Neural cell (in vitro differentiated cells): ENCODE measurements at regions not wholly inside any gene's neighbourhood (a gene's known extent, or its start where the extent isn't known, plus 50 kb on each side); places are given as distances from the start of the nearest gene placed in this dataset.

Source experiments
- H2AFZ ChIP-seq: fragments of 200-600, 300-800 bp; sonication (generic), shearing (Covaris generic); 2 replicates; pipeline ENCODE4 v1.6.0; 2014; ENCODE audit warnings: low read depth, mild to moderate bottlenecking, antibody characterized with exemption, low read length, moderate library complexity
- H3F3A ChIP-seq: fragments of 200-600 bp; shearing (Covaris generic); 2 replicates; pipeline ENCODE4 v1.6.1; 2016; ENCODE audit warnings: mild to moderate bottlenecking, moderate library complexity, mixed read lengths, antibody characterized with exemption, low read length; ENCODE audit not compliant: insufficient read depth, poor library complexity, severe bottlenecking
- H3K27ac ChIP-seq: fragments of 200-600, 300-800 bp; sonication (generic), shearing (Covaris generic); 2 replicates; pipeline ENCODE4 v1.5.1; 2014; ENCODE audit warnings: mild to moderate bottlenecking, low read length, moderate library complexity
- H3K27me3 ChIP-seq: fragments of 300-800, 200-600 bp; sonication (generic), shearing (Covaris generic); 2 replicates; pipeline ENCODE4 v1.6.0; 2014; ENCODE audit warnings: mild to moderate bottlenecking, low read depth, low read length, moderate library complexity; ENCODE audit not compliant: insufficient read depth
- H3K36me3 ChIP-seq: fragments of 300-800, 200-600 bp; sonication (generic), shearing (Covaris generic); 2 replicates; pipeline ENCODE4 v1.5.1; 2014; ENCODE audit warnings: mild to moderate bottlenecking, antibody characterized with exemption, low read length, moderate library complexity; ENCODE audit not compliant: insufficient read depth
- H3K4me2 ChIP-seq: fragments of 300-800, 200-600 bp; sonication (generic), shearing (Covaris generic); 2 replicates; pipeline ENCODE4 v1.6.0; 2014; ENCODE audit warnings: mild to moderate bottlenecking, low read length
- H3K4me3 ChIP-seq: fragments of 300-800, 200-600 bp; sonication (generic), shearing (Covaris generic); 2 replicates; pipeline ENCODE4 v1.5.1; 2014; ENCODE audit warnings: mild to moderate bottlenecking, low read length, moderate library complexity
- H3K79me2 ChIP-seq: fragments of 200-600 bp; shearing (Covaris generic); replicated peaks from 2 replicates; pipeline ENCODE4 v1.6.0; 2014; ENCODE audit warnings: mild to moderate bottlenecking, low read length, moderate library complexity; ENCODE audit not compliant: insufficient read depth
- H3K9ac ChIP-seq: fragments of 300-800, 200-600 bp; sonication (generic), shearing (Covaris generic); 2 replicates; pipeline ENCODE4 v1.6.1; 2016; ENCODE audit warnings: mild to moderate bottlenecking, low read length, mixed read lengths
- H3K9me2 ChIP-seq: fragments of 200-600 bp; shearing (Covaris generic); 2 replicates; pipeline ENCODE4 v1.6.1; 2016; ENCODE audit warnings: mild to moderate bottlenecking, low read length, mixed read lengths; ENCODE audit not compliant: insufficient read depth
- H3K9me3 ChIP-seq: fragments of 200-600, 300-800 bp; sonication (generic), shearing (Covaris generic); 2 replicates; pipeline ENCODE4 v1.6.1; 2016; ENCODE audit warnings: mild to moderate bottlenecking, mixed run types, low read length, moderate library complexity, mixed read lengths
- H4K20me1 ChIP-seq: fragments of 200-600 bp; shearing (Covaris generic); 2 replicates; pipeline ENCODE4 v1.6.1; 2016; ENCODE audit warnings: mild to moderate bottlenecking, mixed run types; ENCODE audit not compliant: insufficient read depth
- EP300 ChIP-seq: fragments of 450-650 bp; conservative IDR thresholded peaks from 2 replicates; pipeline ENCODE4 v1.6.1; 2014; ENCODE audit warnings: antibody characterized with exemption, mild to moderate bottlenecking, moderate library complexity; ENCODE audit not compliant: poor library complexity, severe bottlenecking
- EZH2 ChIP-seq: fragments of 200-600, 300-800 bp; shearing (Covaris generic), sonication (generic); IDR thresholded peaks from 2 replicates; pipeline ENCODE4 v1.6.1; 2014; ENCODE audit warnings: antibody characterized with exemption, low read length, borderline replicate concordance, mild to moderate bottlenecking; ENCODE audit not compliant: insufficient read depth, poor library complexity, severe bottlenecking
- MXI1 ChIP-seq: fragments of 450-650 bp; conservative IDR thresholded peaks from 2 replicates; pipeline ENCODE4 v1.6.1; 2014; ENCODE audit warnings: antibody characterized with exemption, mild to moderate bottlenecking; ENCODE audit not compliant: poor library complexity, severe bottlenecking
- POLR2AphosphoS5 ChIP-seq: IDR thresholded peaks from 2 replicates; pipeline ENCODE4 v1.6.1; 2012
- RAD21 ChIP-seq: fragments of 450-650 bp; conservative IDR thresholded peaks from 2 replicates; pipeline ENCODE4 v1.6.1; 2014; ENCODE audit warnings: antibody characterized with exemption, mild to moderate bottlenecking, moderate library complexity
- SMC3 ChIP-seq: fragments of 450-650 bp; conservative IDR thresholded peaks from 2 replicates; pipeline ENCODE4 v1.6.1; 2014; ENCODE audit warnings: antibody characterized with exemption, mild to moderate bottlenecking, moderate library complexity; ENCODE audit not compliant: poor library complexity
- TAF1 ChIP-seq: IDR thresholded peaks from 2 replicates; pipeline ENCODE4 v1.6.1; 2012; ENCODE audit warnings: low read depth
- TF ChIP-seq, protein P1 (sequence below): fragments of 450-650 bp; IDR thresholded peaks from 2 replicates; pipeline ENCODE4 v1.5.1; 2014; ENCODE audit warnings: antibody characterized with exemption, mild to moderate bottlenecking, moderate library complexity; ENCODE audit not compliant: poor library complexity, severe bottlenecking
- TF ChIP-seq, protein P2 (sequence below): IDR thresholded peaks from 2 replicates; pipeline ENCODE4 v1.6.1; 2012; ENCODE audit warnings: borderline replicate concordance

DNA sequence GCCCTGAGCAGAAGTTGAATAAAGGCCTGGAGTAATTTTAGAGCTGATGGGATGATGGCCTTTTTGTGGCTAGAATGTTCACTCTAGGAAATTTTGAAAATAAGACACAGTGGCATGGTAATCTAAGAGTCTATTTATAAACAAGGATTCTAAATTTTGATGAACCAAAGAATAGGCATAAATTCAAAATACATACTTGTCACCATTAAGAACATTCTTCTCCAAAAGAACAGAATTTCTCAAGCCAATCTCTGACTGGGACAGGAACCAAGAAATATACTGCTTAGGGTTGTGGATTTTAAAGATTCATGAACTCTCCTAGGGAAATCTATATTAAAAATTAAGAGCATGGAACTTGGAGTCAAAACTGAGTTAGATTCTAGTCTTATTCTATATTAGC is 98.2 kb upstream of the SETBP1 start:
- no peak overlapping the region for H3K4me2 ChIP-seq
- TF ChIP-seq TAF1 (no peak), RAD21 (no peak), EZH2 (no peak), EP300 (no peak), POLR2AphosphoS5 (no peak), SMC3 (no peak), MXI1 (no peak)
- TF ChIP-seq, protein P1, sequence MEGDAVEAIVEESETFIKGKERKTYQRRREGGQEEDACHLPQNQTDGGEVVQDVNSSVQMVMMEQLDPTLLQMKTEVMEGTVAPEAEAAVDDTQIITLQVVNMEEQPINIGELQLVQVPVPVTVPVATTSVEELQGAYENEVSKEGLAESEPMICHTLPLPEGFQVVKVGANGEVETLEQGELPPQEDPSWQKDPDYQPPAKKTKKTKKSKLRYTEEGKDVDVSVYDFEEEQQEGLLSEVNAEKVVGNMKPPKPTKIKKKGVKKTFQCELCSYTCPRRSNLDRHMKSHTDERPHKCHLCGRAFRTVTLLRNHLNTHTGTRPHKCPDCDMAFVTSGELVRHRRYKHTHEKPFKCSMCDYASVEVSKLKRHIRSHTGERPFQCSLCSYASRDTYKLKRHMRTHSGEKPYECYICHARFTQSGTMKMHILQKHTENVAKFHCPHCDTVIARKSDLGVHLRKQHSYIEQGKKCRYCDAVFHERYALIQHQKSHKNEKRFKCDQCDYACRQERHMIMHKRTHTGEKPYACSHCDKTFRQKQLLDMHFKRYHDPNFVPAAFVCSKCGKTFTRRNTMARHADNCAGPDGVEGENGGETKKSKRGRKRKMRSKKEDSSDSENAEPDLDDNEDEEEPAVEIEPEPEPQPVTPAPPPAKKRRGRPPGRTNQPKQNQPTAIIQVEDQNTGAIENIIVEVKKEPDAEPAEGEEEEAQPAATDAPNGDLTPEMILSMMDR, result no peak

DNA sequence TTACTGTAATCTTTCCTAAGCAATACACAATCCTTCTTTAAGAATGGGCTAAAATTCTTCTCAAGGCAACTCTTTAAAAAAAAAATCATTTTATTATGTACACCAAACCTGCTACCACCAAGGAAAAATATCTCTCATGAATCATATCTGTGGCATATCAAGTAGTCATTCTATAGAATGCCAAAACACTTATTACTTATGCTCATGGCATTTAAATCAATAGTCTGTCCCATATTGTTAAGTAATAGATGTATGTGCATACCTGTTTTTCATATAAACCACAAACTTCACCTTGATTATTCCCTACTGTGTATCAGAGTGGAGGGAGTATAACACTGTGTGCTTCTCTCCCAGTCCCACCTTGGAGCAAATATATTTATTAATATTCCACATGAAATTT is 95.8 kb upstream of the SETBP1 start:
- no peaks in the 10 kb centered on the region for H3F3A ChIP-seq
- no peaks in the 10 kb centered on the region for H3K9me2 ChIP-seq
- no peak overlapping the region for H3K27ac ChIP-seq
- H2AFZ ChIP-seq, result no peak overlapping the region
- no peak overlapping the region for H3K4me3 ChIP-seq
- no peak overlapping the region for H3K4me2 ChIP-seq
- no peaks in the 10 kb centered on the region for H3K9me3 ChIP-seq
- H3K27me3 ChIP-seq, result no peaks in the 10 kb centered on the region
- no peaks in the 10 kb centered on the region for H4K20me1 ChIP-seq
- H3K9ac ChIP-seq, result no peak overlapping the region
- no peaks in the 10 kb centered on the region for H3K36me3 ChIP-seq
- H3K79me2 ChIP-seq, result no peaks in the 10 kb centered on the region
- TF ChIP-seq POLR2AphosphoS5, result no peak
- TF ChIP-seq EZH2, result no peak
- TF ChIP-seq EP300, result no peak
- TF ChIP-seq, protein P2, sequence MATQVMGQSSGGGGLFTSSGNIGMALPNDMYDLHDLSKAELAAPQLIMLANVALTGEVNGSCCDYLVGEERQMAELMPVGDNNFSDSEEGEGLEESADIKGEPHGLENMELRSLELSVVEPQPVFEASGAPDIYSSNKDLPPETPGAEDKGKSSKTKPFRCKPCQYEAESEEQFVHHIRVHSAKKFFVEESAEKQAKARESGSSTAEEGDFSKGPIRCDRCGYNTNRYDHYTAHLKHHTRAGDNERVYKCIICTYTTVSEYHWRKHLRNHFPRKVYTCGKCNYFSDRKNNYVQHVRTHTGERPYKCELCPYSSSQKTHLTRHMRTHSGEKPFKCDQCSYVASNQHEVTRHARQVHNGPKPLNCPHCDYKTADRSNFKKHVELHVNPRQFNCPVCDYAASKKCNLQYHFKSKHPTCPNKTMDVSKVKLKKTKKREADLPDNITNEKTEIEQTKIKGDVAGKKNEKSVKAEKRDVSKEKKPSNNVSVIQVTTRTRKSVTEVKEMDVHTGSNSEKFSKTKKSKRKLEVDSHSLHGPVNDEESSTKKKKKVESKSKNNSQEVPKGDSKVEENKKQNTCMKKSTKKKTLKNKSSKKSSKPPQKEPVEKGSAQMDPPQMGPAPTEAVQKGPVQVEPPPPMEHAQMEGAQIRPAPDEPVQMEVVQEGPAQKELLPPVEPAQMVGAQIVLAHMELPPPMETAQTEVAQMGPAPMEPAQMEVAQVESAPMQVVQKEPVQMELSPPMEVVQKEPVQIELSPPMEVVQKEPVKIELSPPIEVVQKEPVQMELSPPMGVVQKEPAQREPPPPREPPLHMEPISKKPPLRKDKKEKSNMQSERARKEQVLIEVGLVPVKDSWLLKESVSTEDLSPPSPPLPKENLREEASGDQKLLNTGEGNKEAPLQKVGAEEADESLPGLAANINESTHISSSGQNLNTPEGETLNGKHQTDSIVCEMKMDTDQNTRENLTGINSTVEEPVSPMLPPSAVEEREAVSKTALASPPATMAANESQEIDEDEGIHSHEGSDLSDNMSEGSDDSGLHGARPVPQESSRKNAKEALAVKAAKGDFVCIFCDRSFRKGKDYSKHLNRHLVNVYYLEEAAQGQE, result no peak
- no peak for TF ChIP-seq TAF1
- TF ChIP-seq, protein P1, result no peak
- no peak for TF ChIP-seq RAD21
- no peak for TF ChIP-seq MXI1
- TF ChIP-seq SMC3, result no peak

More for the DNA sequence above, 98.2 kb upstream of the SETBP1 start:
- H2AFZ ChIP-seq, result no peak overlapping the region
- H3K9me2 ChIP-seq, result no peaks in the 10 kb centered on the region
- no peaks in the 10 kb centered on the region for H4K20me1 ChIP-seq
- no peak overlapping the region for H3K4me3 ChIP-seq
- H3K27me3 ChIP-seq, result no peaks in the 10 kb centered on the region
- no peak overlapping the region for H3K27ac ChIP-seq
- H3K36me3 ChIP-seq, result no peaks in the 10 kb centered on the region
- H3K9ac ChIP-seq, result no peak overlapping the region
- no peaks in the 10 kb centered on the region for H3F3A ChIP-seq
- no peaks in the 10 kb centered on the region for H3K79me2 ChIP-seq
- H3K9me3 ChIP-seq, result no peaks in the 10 kb centered on the region
